Gastrocnemius medialis (tissue), 4 donors: ENCODE measurements at regions not wholly inside any gene's neighbourhood (a gene's known extent, or its start where the extent isn't known, plus 50 kb on each side); places are given as distances from the start of the nearest gene placed in this dataset.

ENCODE experiments used
- POLR2A ChIP-seq, 2 donors: fragments of 450-650 bp; IDR thresholded peaks; one replicate each; pipeline ENCODE4 v1.6.1; 2017; ENCODE audit warnings: antibody characterized with exemption in 2 of 2, mild to moderate bottlenecking in 2 of 2, moderate library complexity in 2 of 2
- TF ChIP-seq, protein P1 (sequence below), 5 experiments: fragments of 450-650 bp in 3 of 5; fragments of 200-600 bp in 2 of 5; sonication (generic) in 2 of 5; IDR thresholded peaks in 4 of 5; conservative IDR thresholded peaks in 1 of 5; 1 replicate in 4 of 5; 2 replicates in 1 of 5; pipeline ENCODE4 v1.5.1; 2016 to 2019; ENCODE audit warnings: antibody characterized with exemption in 5 of 5, mild to moderate bottlenecking in 3 of 5, moderate library complexity in 3 of 5

DNA sequence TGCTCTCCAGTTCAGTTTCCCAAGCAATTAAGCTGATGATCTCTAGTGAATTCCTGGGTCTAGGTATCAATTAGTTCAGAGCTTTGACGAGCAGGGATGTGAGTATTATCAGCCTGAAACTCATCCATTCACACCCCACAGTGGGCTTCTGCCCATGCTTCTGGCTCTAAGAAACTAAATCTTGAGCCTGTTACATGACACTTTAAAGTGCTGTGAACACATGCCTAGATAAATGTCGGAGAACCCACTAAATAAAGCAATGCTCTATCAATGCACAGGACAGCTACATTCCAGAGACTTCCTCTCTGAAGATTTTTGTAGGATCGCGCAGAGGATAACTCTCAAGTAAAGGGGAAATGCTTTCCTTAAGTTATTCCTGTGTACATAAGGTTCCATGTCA is 356.5 kb upstream of the TNP1 start:
- TF ChIP-seq, protein P1, sequence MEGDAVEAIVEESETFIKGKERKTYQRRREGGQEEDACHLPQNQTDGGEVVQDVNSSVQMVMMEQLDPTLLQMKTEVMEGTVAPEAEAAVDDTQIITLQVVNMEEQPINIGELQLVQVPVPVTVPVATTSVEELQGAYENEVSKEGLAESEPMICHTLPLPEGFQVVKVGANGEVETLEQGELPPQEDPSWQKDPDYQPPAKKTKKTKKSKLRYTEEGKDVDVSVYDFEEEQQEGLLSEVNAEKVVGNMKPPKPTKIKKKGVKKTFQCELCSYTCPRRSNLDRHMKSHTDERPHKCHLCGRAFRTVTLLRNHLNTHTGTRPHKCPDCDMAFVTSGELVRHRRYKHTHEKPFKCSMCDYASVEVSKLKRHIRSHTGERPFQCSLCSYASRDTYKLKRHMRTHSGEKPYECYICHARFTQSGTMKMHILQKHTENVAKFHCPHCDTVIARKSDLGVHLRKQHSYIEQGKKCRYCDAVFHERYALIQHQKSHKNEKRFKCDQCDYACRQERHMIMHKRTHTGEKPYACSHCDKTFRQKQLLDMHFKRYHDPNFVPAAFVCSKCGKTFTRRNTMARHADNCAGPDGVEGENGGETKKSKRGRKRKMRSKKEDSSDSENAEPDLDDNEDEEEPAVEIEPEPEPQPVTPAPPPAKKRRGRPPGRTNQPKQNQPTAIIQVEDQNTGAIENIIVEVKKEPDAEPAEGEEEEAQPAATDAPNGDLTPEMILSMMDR (IDR thresholded peaks at IDR 0.05 in 4 of 5, conservative IDR thresholded peaks at IDR 0.05 in 1 of 5) = no peak
- TF ChIP-seq POLR2A (IDR thresholded peaks at IDR 0.05) = no peak
